ENCODE measurements at regions not wholly inside any gene's neighbourhood (a gene's known extent, or its start where the extent isn't known, plus 50 kb on each side); places are given as distances from the start of the nearest gene placed in this dataset.

GRCh38 chr11:92797874-92798273 is 171.6 kb upstream of the MTNR1B start:
- DNase-seq (ENCODE audit: low read depth, low spot score) = no peak
- ChIA-PET CTCF (no interaction called here), POLR2A (no interaction called here)
- no peaks in the 10 kb centered on the region for H3K9me3 ChIP-seq (ENCODE audit: control insufficient read depth, insufficient read depth, low read length)
- H3K4me3 ChIP-seq (ENCODE audit: low read depth, low read length) = no peak overlapping the region
- H3K27me3 ChIP-seq (ENCODE audit: control insufficient read depth, insufficient read depth, low read length) = no peaks in the 10 kb centered on the region
- H3K27ac ChIP-seq (ENCODE audit: low read depth, low read length) = no peak overlapping the region
- TF ChIP-seq CTCF (IDR thresholded peaks at IDR 0.05; ENCODE audit: low read depth, low read length) = no peak

- no peak for DNase-seq (ENCODE audit: low read depth, low spot score)
- POLR2A ChIA-PET = no interaction called here
- H3K27me3 ChIP-seq (ENCODE audit: control insufficient read depth, insufficient read depth, low read length) = no peaks in the 10 kb centered on the region
- H3K9me3 ChIP-seq (ENCODE audit: control insufficient read depth, insufficient read depth, low read length) = no peaks in the 10 kb centered on the region
- no peak overlapping the region for H3K4me3 ChIP-seq (ENCODE audit: low read depth, low read length)
- TF ChIP-seq CTCF (IDR thresholded peaks at IDR 0.05; ENCODE audit: low read depth, low read length) = no peak
- no peak overlapping the region for H3K27ac ChIP-seq (ENCODE audit: low read depth, low read length)
- CTCF ChIA-PET = no interaction called here
Observed at GRCh38 chr11:92801685-92802084, 167.8 kb upstream of the MTNR1B start.

DNA sequence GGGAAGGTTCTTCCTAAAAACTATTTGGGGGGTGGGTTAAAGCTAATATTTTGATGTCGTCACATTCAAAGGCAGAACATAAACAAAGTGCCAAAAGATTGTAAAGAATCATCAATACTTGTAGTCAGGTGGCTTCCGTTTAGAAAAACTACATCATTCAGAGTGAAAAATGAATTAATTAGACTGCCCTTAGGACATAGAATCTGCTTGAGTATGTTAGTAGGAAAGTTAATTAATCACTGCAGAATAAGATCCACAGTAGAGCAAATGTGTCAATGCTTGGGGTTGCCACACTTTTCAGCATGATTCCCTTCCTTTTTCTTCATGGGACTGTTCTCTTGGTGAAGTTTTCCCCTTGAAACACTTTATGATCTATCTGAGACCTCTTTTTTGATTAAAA is 166.8 kb upstream of the MTNR1B start:
- no peaks in the 10 kb centered on the region for H3K27me3 ChIP-seq (ENCODE audit: control insufficient read depth, insufficient read depth, low read length)
- ChIA-PET CTCF (no interaction called here), POLR2A (no interaction called here)
- H3K4me3 ChIP-seq (ENCODE audit: low read depth, low read length) = no peak overlapping the region
- H3K9me3 ChIP-seq (ENCODE audit: control insufficient read depth, insufficient read depth, low read length) = no peaks in the 10 kb centered on the region
- no peak for TF ChIP-seq CTCF (IDR thresholded peaks at IDR 0.05; ENCODE audit: low read depth, low read length)
- no peak for DNase-seq (ENCODE audit: low read depth, low spot score)
- H3K27ac ChIP-seq (ENCODE audit: low read depth, low read length) = no peak overlapping the region

DNA sequence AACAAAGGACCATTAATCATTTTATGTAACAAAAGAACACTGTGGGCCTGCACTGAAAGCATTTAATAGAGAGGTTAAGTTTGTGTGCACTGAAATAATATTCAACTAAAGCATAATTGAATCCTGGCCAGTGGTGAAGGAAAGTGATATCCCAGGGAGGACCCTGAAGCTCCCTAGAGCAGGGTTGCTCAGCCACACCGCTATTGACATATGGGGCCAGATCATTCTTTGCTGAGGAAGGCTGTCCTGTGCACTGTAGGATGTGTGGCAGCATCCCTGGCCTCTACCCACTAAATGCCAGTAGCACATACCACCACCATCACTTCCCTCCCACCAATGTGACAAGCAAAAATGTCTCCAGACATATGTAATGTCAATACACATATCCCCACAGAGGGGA is 166.1 kb upstream of the MTNR1B start:
- no peaks in the 10 kb centered on the region for H3K27me3 ChIP-seq (ENCODE audit: control insufficient read depth, insufficient read depth, low read length)
- TF ChIP-seq CTCF (IDR thresholded peaks at IDR 0.05; ENCODE audit: low read depth, low read length) = no peak
- POLR2A ChIA-PET = no interaction called here
- H3K4me3 ChIP-seq (ENCODE audit: low read depth, low read length) = no peak overlapping the region
- H3K27ac ChIP-seq (ENCODE audit: low read depth, low read length) = no peak overlapping the region
- CTCF ChIA-PET = no interaction called here
- DNase-seq (ENCODE audit: low read depth, low spot score) = no peak
- H3K9me3 ChIP-seq (ENCODE audit: control insufficient read depth, insufficient read depth, low read length) = no peaks in the 10 kb centered on the region

DNA sequence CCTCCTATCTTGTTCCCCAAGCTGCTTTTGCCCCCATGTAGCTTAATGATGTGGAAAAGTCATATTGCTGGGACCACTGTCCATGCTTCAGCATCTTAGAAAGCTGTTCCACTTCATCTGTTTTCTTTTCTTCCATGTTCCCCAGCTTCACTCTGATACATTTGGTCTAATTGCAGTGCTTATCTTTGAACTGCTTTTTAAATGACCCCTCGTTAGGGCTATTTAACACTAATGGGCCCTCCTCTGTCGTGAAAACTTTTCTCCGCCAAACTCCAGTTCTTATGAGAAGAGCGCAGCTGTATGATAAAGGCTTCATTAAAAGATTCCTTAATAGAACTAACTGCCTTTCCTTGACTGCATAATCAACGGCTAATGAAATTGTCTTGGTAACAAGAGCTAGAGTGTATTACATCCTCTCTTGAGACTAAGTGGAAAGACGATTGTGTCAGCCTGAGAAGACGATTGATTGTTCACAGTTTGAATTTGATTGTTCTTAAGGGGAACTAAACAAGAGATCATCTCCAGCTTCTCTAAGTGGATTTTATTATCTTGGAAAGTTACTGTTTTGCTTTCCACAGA is 165.0 kb upstream of the MTNR1B start:
- no peak for DNase-seq (ENCODE audit: low read depth, low spot score)
- Histone ChIP-seq H3K27me3 (ENCODE audit: control insufficient read depth, insufficient read depth, low read length) (no peaks in the 10 kb centered on the region), H3K9me3 (ENCODE audit: control insufficient read depth, insufficient read depth, low read length) (no peaks in the 10 kb centered on the region), H3K4me3 (ENCODE audit: low read depth, low read length) (no peak overlapping the region), H3K27ac (ENCODE audit: low read depth, low read length) (no peak overlapping the region)
- POLR2A ChIA-PET = no interaction called here
- CTCF ChIA-PET = no interaction called here
- TF ChIP-seq CTCF (IDR thresholded peaks at IDR 0.05; ENCODE audit: low read depth, low read length) = no peak

Data from AG04450 (cell line).